ENCODE measurements at regions not wholly inside any gene's neighbourhood (a gene's known extent, or its start where the extent isn't known, plus 50 kb on each side); places are given as distances from the start of the nearest gene placed in this dataset.

DNA sequence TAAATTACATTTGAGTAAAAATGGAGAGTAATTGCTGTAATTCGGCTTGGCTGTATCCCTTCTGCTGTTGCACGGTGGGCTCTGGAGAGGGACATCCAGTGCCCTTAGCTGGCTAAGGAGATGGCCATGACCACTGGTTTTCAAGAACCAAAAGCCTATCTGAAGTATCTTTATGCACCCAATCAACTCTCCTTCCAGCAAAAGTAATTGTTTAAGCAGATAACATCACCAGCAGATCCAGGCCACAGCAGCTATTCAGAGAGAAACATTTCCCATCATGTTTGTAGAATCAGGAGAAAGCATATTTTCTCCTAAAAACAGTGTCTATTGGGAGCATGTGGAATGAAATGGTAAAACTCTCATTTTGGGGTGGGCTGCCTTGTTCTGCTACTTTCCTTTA lies 514.5 kb upstream of the RGMA start:
- H3K27me3 ChIP-seq: no peaks in the 10 kb centered on the region
- ATAC-seq: no peak
- H3K36me3 ChIP-seq (replicated peaks in 1 of 2; ENCODE audit: insufficient read depth in 1 of 2, low read depth in 2 of 2): no peaks in the 10 kb centered on the region
- no peak overlapping the region for H3K27ac ChIP-seq
- H3K9me3 ChIP-seq: no peaks in the 10 kb centered on the region
- intact Hi-C loops (cut with DNase I): no loop called here
- peaks cover 7% of the 10 kb centered on the region for H3K4me1 ChIP-seq
- no peak for DNase-seq
- H3K4me3 ChIP-seq: no peak overlapping the region
- TF ChIP-seq, protein P1, sequence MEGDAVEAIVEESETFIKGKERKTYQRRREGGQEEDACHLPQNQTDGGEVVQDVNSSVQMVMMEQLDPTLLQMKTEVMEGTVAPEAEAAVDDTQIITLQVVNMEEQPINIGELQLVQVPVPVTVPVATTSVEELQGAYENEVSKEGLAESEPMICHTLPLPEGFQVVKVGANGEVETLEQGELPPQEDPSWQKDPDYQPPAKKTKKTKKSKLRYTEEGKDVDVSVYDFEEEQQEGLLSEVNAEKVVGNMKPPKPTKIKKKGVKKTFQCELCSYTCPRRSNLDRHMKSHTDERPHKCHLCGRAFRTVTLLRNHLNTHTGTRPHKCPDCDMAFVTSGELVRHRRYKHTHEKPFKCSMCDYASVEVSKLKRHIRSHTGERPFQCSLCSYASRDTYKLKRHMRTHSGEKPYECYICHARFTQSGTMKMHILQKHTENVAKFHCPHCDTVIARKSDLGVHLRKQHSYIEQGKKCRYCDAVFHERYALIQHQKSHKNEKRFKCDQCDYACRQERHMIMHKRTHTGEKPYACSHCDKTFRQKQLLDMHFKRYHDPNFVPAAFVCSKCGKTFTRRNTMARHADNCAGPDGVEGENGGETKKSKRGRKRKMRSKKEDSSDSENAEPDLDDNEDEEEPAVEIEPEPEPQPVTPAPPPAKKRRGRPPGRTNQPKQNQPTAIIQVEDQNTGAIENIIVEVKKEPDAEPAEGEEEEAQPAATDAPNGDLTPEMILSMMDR (IDR thresholded peaks at IDR 0.05): no peak
- TF ChIP-seq POLR2A (IDR thresholded peaks at IDR 0.05): no peak
- 84 to 86% methylated on average over 2 of the region's 2 CpGs for WGBS, 2 donors

DNA sequence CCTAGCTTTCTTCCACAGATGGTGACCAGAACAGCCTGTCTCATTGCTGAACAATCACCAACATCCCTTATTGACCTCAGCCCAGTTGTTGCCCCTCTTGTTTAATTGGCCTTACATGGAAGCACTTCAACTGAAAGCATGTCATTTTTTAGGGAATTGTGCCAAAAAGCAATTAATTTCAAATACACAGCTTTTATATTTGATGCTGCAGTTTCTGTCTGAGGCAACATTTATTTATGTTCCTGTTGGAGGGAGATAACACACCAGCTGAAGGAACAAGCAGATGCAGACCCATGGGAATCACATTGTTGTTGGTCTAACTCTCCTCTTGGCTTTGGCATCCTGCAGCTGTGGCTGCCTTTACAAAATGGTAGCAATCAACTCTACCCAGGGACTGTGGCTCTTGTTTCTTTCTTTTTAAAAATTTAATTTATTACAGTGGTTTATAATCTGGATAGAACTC lies 498.1 kb upstream of the RGMA start:
- DNase-seq: no peak
- H3K36me3 ChIP-seq (replicated peaks in 1 of 2; ENCODE audit: insufficient read depth in 1 of 2, low read depth in 2 of 2): no peaks in the 10 kb centered on the region
- no peak for TF ChIP-seq POLR2A (IDR thresholded peaks at IDR 0.05)
- no peaks in the 10 kb centered on the region for H3K4me1 ChIP-seq
- no peaks in the 10 kb centered on the region for H3K9me3 ChIP-seq
- H3K27me3 ChIP-seq: no peaks in the 10 kb centered on the region
- ATAC-seq: no peak
- intact Hi-C loops (cut with DNase I): no loop called here
- no peak overlapping the region for H3K4me3 ChIP-seq
- no peak overlapping the region for H3K27ac ChIP-seq

DNA sequence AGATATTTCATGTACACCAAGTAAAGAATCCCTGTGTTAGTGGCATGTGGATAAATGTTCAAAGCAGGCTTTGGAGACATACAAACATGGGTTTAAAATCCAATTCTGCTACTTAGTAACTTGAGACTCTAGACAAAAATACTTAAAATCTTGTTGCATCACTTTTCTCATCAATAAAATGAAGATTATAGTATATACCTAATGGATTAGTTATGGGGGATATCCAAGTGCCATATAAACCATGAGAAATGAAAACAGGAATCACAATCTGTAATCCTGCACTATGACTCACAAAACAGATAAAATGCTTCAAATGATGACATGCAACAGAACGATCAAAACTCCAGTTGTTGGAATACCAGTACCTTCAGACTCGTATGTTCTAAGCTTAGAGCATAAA lies 496.0 kb upstream of the RGMA start:
- intact Hi-C loops (cut with DNase I): no loop called here
- H3K27me3 ChIP-seq: no peaks in the 10 kb centered on the region
- H3K9me3 ChIP-seq: no peaks in the 10 kb centered on the region
- ATAC-seq (no peak), DNase-seq (no peak)
- no peak overlapping the region for H3K27ac ChIP-seq
- no peaks in the 10 kb centered on the region for H3K36me3 ChIP-seq (replicated peaks in 1 of 2; ENCODE audit: insufficient read depth in 1 of 2, low read depth in 2 of 2)
- WGBS, 2 donors: 72 to 83% methylated on average over 2 of the region's 2 CpGs
- H3K4me3 ChIP-seq: no peak overlapping the region
- no peaks in the 10 kb centered on the region for H3K4me1 ChIP-seq
- TF ChIP-seq, protein P1 (IDR thresholded peaks at IDR 0.05): no peak
- TF ChIP-seq POLR2A (IDR thresholded peaks at IDR 0.05): no peak

DNA sequence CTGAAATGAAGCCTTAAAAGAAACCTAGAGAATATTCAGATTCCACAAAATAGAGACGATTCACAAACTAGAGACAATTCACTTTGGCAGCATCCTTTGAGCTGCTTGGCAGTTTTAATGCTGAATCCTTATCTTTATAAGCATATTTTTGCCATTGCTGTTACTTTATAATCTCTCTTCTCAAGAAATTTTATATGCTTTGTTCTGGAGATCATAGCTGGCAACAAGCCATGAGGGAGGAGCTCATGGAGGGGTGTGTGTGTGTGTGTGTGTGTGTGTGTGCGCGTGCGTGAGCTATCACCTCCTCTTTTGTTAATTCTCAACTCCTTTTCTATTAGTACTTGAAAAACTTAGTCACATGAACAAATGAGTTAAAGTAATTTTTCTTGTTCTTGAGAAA lies 495.0 kb upstream of the RGMA start:
- H3K27me3 ChIP-seq: no peaks in the 10 kb centered on the region
- no peak overlapping the region for H3K27ac ChIP-seq
- no peaks in the 10 kb centered on the region for H3K4me1 ChIP-seq
- ATAC-seq (no peak), DNase-seq (no peak)
- intact Hi-C loops (cut with DNase I): no loop called here
- H3K36me3 ChIP-seq (replicated peaks in 1 of 2; ENCODE audit: insufficient read depth in 1 of 2, low read depth in 2 of 2): no peaks in the 10 kb centered on the region
- no peak overlapping the region for H3K4me3 ChIP-seq
- H3K9me3 ChIP-seq: no peaks in the 10 kb centered on the region
- TF ChIP-seq, protein P1 (IDR thresholded peaks at IDR 0.05): no peak
- TF ChIP-seq POLR2A (IDR thresholded peaks at IDR 0.05): no peak
- 80 to 83% methylated on average over 4 of the region's 4 CpGs for WGBS, 2 donors

DNA sequence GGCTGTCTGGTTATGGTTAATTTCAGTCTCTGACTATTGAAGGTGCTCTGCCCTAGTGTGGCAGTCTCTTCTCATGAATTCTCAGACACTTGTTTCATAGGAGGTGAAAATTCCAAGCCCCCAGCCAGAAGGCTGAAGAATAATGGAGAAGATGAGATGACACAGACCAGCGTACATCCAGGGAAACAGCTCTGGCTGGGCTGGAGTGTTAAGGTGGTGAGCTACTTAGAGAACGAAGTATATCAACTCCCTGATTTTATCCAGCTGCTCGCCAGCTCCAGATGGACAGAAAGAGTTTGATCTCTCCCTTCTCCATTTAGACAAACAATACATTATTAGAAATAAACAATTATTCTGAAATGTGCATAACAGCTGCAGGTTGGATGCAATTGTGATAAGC lies 494.5 kb upstream of the RGMA start:
- DNase-seq: no peak
- intact Hi-C loops (cut with DNase I): no loop called here
- TF ChIP-seq, protein P1 (IDR thresholded peaks at IDR 0.05): no peak
- no peak for TF ChIP-seq POLR2A (IDR thresholded peaks at IDR 0.05)
- H3K36me3 ChIP-seq (replicated peaks in 1 of 2; ENCODE audit: insufficient read depth in 1 of 2, low read depth in 2 of 2): no peaks in the 10 kb centered on the region
- no peak overlapping the region for H3K4me3 ChIP-seq
- H3K27me3 ChIP-seq: no peaks in the 10 kb centered on the region
- 64% methylated on average over 3 of the region's 3 CpGs for WGBS, 2 donors
- no peak for ATAC-seq
- H3K27ac ChIP-seq: no peak overlapping the region
- no peaks in the 10 kb centered on the region for H3K9me3 ChIP-seq
- H3K4me1 ChIP-seq: no peaks in the 10 kb centered on the region
